Keratinocyte (primary cell): ENCODE measurements at regions not wholly inside any gene's neighbourhood (a gene's known extent, or its start where the extent isn't known, plus 50 kb on each side); places are given as distances from the start of the nearest gene placed in this dataset.

Experiments
- DNase-seq: peaks from one replicate; pipeline ENCODE4 v3.0.0-alpha.2; 2011; ENCODE audit warnings: low read depth, missing footprints, low spot score
- FAIRE-seq: peaks from 2 replicates; lab custom pipeline; 2011; peaks lifted over from hg19 to GRCh38; lab: Jason Lieb, UNC
- H2AFZ ChIP-seq: 2 replicates; pipeline ENCODE4 v1.6.0; 2012; ENCODE audit warnings: low read length, control low read depth, inconsistent platforms; ENCODE audit not compliant: control insufficient read depth
- H3K27ac ChIP-seq: 2 replicates; pipeline ENCODE4 v1.5.1; 2011; ENCODE audit warnings: low read length; ENCODE audit not compliant: control insufficient read depth, insufficient read depth
- H3K27me3 ChIP-seq: 3 replicates; pipeline ENCODE4 v1.6.0; 2011; ENCODE audit warnings: low read length; ENCODE audit not compliant: control insufficient read depth, insufficient read depth; ENCODE audit errors: extremely low read depth
- H3K36me3 ChIP-seq, 2 experiments: 2 replicates in 1 of 2; 3 replicates in 1 of 2; pipeline ENCODE4 v1.5.1; 2011; ENCODE audit warnings: low read length in 2 of 2, mild to moderate bottlenecking in 1 of 2; ENCODE audit not compliant: control insufficient read depth in 2 of 2, insufficient read depth in 2 of 2; ENCODE audit errors: extremely low read depth in 1 of 2
- H3K4me1 ChIP-seq: 3 replicates; pipeline ENCODE4 v1.5.1; 2011; ENCODE audit warnings: low read length; ENCODE audit not compliant: control insufficient read depth, insufficient read depth; ENCODE audit errors: extremely low read depth
- H3K4me2 ChIP-seq: 3 replicates; pipeline ENCODE4 v1.6.0; 2011; ENCODE audit warnings: low read depth, low read length; ENCODE audit not compliant: control insufficient read depth, insufficient read depth; ENCODE audit errors: extremely low read depth
- H3K4me3 ChIP-seq, 3 experiments: fragments of 200-600 bp in 1 of 3; sonication (generic) in 1 of 3; 2 replicates in 2 of 3; 3 replicates in 1 of 3; pipeline ENCODE4 v1.5.1; 2011 to 2016; ENCODE audit warnings: low read length in 3 of 3, mild to moderate bottlenecking in 3 of 3, control low read depth in 2 of 3, inconsistent platforms in 1 of 3, low read depth in 1 of 3, mixed read lengths in 1 of 3, mixed run types in 1 of 3, moderate library complexity in 1 of 3; ENCODE audit not compliant: control insufficient read depth in 2 of 3, insufficient read depth in 2 of 3; ENCODE audit errors: extremely low read depth in 1 of 3
- H3K79me2 ChIP-seq: 2 replicates; pipeline ENCODE4 v1.6.0; 2012; ENCODE audit warnings: low read length; ENCODE audit not compliant: control insufficient read depth, insufficient read depth
- H3K9ac ChIP-seq: 3 replicates; pipeline ENCODE4 v1.6.0; 2011; ENCODE audit warnings: low read length; ENCODE audit not compliant: control insufficient read depth, insufficient read depth; ENCODE audit errors: extremely low read depth
- H3K9me1 ChIP-seq: 3 replicates; pipeline ENCODE4 v1.6.0; 2011; ENCODE audit warnings: low read length; ENCODE audit not compliant: control insufficient read depth, insufficient read depth; ENCODE audit errors: extremely low read depth
- H3K9me3 ChIP-seq: 2 replicates; pipeline ENCODE4 v1.5.1; 2012; ENCODE audit warnings: low read depth, low read length; ENCODE audit not compliant: control insufficient read depth
- H4K20me1 ChIP-seq: 3 replicates; pipeline ENCODE4 v1.6.0; 2011; ENCODE audit warnings: low read length; ENCODE audit not compliant: control insufficient read depth, insufficient read depth; ENCODE audit errors: extremely low read depth
- EZH2 ChIP-seq: IDR thresholded peaks from one replicate; pipeline ENCODE4 v1.6.1; 2012; ENCODE audit warnings: inconsistent platforms, mild to moderate bottlenecking, low read length, moderate library complexity
- dilution Hi-C: fragments of 300-500 bp; cut with MboI; formaldehyde crosslinking; loops from one replicate; pipeline ENCODE4 v1.7.0; 2020; ENCODE audit warnings: low sequenced_read_pairs; ENCODE audit not compliant: extremely low pct_ligation_motif_present
- TF ChIP-seq, protein P1 (sequence below), 3 experiments: IDR thresholded peaks in 1 of 3; conservative IDR thresholded peaks in 1 of 3; optimal IDR thresholded peaks in 1 of 3; 2 replicates in 2 of 3; 3 replicates in 1 of 3; pipeline versions ENCODE3 to v1.5.1; 2011; ENCODE audit warnings: low read length in 3 of 3, mild to moderate bottlenecking in 3 of 3, moderate library complexity in 2 of 3, control low read depth in 1 of 3, inconsistent platforms in 1 of 3; ENCODE audit not compliant: insufficient read depth in 2 of 3; ENCODE audit errors: extremely low read depth in 1 of 3

GRCh38 chr20:3323398-3323797 is 84.1 kb downstream of the DNAAF9 start:
- no peaks in the 10 kb centered on the region for H3K27me3 ChIP-seq
- no peaks in the 10 kb centered on the region for H3K9me1 ChIP-seq
- H2AFZ ChIP-seq, result no peak overlapping the region
- H4K20me1 ChIP-seq, result no peaks in the 10 kb centered on the region
- dilution Hi-C loops, result no loop called here
- peaks cover 27 to 29% of the 10 kb centered on the region in 2 experiments for H3K36me3 ChIP-seq
- no peak overlapping the region for H3K4me2 ChIP-seq
- TF ChIP-seq, protein P1, sequence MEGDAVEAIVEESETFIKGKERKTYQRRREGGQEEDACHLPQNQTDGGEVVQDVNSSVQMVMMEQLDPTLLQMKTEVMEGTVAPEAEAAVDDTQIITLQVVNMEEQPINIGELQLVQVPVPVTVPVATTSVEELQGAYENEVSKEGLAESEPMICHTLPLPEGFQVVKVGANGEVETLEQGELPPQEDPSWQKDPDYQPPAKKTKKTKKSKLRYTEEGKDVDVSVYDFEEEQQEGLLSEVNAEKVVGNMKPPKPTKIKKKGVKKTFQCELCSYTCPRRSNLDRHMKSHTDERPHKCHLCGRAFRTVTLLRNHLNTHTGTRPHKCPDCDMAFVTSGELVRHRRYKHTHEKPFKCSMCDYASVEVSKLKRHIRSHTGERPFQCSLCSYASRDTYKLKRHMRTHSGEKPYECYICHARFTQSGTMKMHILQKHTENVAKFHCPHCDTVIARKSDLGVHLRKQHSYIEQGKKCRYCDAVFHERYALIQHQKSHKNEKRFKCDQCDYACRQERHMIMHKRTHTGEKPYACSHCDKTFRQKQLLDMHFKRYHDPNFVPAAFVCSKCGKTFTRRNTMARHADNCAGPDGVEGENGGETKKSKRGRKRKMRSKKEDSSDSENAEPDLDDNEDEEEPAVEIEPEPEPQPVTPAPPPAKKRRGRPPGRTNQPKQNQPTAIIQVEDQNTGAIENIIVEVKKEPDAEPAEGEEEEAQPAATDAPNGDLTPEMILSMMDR (optimal IDR thresholded peaks at IDR 0.05 in 1 of 3, IDR thresholded peaks at IDR 0.05 in 1 of 3, conservative IDR thresholded peaks at IDR 0.05 in 1 of 3; ENCODE audit: extremely low read depth in 1 of 3, insufficient read depth in 2 of 3, low read length in 3 of 3), result no peak
- no peak for TF ChIP-seq EZH2
- H3K27ac ChIP-seq, result no peak overlapping the region
- no peaks in the 10 kb centered on the region for H3K79me2 ChIP-seq
- no peaks in the 10 kb centered on the region for H3K9me3 ChIP-seq
- peaks cover 12% of the 10 kb centered on the region for H3K4me1 ChIP-seq
- DNase-seq, result no peak
- no peak for FAIRE-seq
- no peak overlapping the region for H3K9ac ChIP-seq
- no peak overlapping the region for H3K4me3 ChIP-seq

- Histone ChIP-seq H3K36me3 (peaks cover 23 to 24% of the 10 kb centered on the region in 2 experiments), H2AFZ (no peak overlapping the region), H3K4me3 (no peak overlapping the region), H3K9me1 (no peaks in the 10 kb centered on the region), H3K4me2 (peak overlapping the region; percentile 25), H3K9me3 (no peaks in the 10 kb centered on the region), H3K9ac (no peak overlapping the region), H4K20me1 (no peaks in the 10 kb centered on the region), H3K27ac (no peak overlapping the region), H3K79me2 (no peaks in the 10 kb centered on the region), H3K27me3 (no peaks in the 10 kb centered on the region), H3K4me1 (peaks cover 35% of the 10 kb centered on the region)
- TF ChIP-seq EZH2, result no peak
- TF ChIP-seq, protein P1 (optimal IDR thresholded peaks at IDR 0.05 in 1 of 3, IDR thresholded peaks at IDR 0.05 in 1 of 3, conservative IDR thresholded peaks at IDR 0.05 in 1 of 3; ENCODE audit: extremely low read depth in 1 of 3, insufficient read depth in 2 of 3, low read length in 3 of 3), result no peak
- dilution Hi-C loops, result no loop called here
- DNase-seq, result no peak
- FAIRE-seq, result peak; percentile 73
Observed at GRCh38 chr20:3318226-3318884, 79.4 kb upstream of the SLC4A11 start.
